Central memory CD8-positive, alpha-beta T cell (primary cell): ENCODE measurements at regions not wholly inside any gene's neighbourhood (a gene's known extent, or its start where the extent isn't known, plus 50 kb on each side); places are given as distances from the start of the nearest gene placed in this dataset.
"Not testable (repeated sequence)": the region's sequence is repeated elsewhere in the genome, so short reads cannot be mapped to it uniquely, and the experiment has no call there.

ENCODE experiments used
- ATAC-seq: fragments of 150-1000 bp; cut with Tn5 transposase; replicated peaks from 2 replicates; pipeline ENCODE4 v1.10.0; 2022; ENCODE audit warnings: mild to moderate bottlenecking, moderate FRiP score, moderate number of reproducible peaks; ENCODE audit not compliant: poor library complexity, severe bottlenecking; ENCODE audit errors: extremely low read depth
- DNase-seq, 2 donors: peaks; one replicate each; pipeline ENCODE4 v3.0.0; 2021; ENCODE audit warnings: low spot score in 2 of 2
- H3K27ac Mint-ChIP-seq: one replicate; pipeline ENCODE4 v1.8.0; 2022; ENCODE audit warnings: low read depth, mild to moderate bottlenecking, moderate library complexity, mixed read lengths
- H3K27me3 Mint-ChIP-seq: one replicate; pipeline ENCODE4 v1.8.0; 2022; ENCODE audit warnings: mixed read lengths
- H3K36me3 Mint-ChIP-seq: one replicate; pipeline ENCODE4 v1.8.0; 2022; ENCODE audit warnings: mild to moderate bottlenecking, moderate library complexity, mixed read lengths; ENCODE audit not compliant: insufficient read depth
- H3K4me1 Mint-ChIP-seq: one replicate; pipeline ENCODE4 v1.8.0; 2022; ENCODE audit warnings: mixed read lengths
- H3K4me3 Mint-ChIP-seq: one replicate; pipeline ENCODE4 v1.8.0; 2022; ENCODE audit warnings: mild to moderate bottlenecking, moderate library complexity, mixed read lengths
- H3K9me3 Mint-ChIP-seq: one replicate; pipeline ENCODE4 v1.8.0; 2022; ENCODE audit warnings: mixed read lengths

DNA sequence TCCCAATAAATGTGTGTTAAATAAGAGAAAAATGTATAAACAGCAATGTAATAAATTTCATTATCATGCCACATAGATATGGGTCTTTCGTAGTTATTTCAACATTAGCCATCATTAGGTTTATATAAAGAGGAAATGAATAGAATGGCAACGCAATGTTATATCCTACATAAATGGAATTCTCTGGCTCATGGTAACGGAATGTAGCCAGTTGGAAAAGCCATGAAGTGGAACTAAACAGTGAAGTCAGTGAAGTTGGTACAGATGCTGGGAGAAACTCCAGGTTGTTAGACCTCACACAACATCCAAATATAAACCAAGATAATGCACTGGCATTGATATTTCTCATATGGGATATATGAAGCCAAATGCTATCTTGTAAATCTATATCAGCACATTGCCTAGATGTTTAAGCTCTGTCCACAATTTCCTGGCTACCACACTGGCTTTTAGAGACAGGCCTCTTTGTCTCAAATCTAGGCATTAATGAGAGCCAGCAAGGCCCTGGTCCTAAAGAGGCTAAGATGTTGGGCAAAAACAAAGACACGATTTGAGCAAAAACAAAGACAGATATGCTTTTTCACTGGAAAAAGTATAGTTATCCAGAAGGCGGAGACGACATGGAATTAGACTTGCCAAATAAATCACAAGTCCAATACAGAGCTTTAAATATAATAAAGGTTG, 861.0 kb downstream of the RPS29 start:
- no peak for DNase-seq
- no peaks in the 10 kb centered on the region for H3K27me3 Mint-ChIP-seq
- no peaks in the 10 kb centered on the region for H3K9me3 Mint-ChIP-seq
- ATAC-seq: no peak
- H3K4me3 Mint-ChIP-seq: no peak overlapping the region
- no peaks in the 10 kb centered on the region for H3K36me3 Mint-ChIP-seq
- no peak overlapping the region for H3K27ac Mint-ChIP-seq
- no peaks in the 10 kb centered on the region for H3K4me1 Mint-ChIP-seq

DNA sequence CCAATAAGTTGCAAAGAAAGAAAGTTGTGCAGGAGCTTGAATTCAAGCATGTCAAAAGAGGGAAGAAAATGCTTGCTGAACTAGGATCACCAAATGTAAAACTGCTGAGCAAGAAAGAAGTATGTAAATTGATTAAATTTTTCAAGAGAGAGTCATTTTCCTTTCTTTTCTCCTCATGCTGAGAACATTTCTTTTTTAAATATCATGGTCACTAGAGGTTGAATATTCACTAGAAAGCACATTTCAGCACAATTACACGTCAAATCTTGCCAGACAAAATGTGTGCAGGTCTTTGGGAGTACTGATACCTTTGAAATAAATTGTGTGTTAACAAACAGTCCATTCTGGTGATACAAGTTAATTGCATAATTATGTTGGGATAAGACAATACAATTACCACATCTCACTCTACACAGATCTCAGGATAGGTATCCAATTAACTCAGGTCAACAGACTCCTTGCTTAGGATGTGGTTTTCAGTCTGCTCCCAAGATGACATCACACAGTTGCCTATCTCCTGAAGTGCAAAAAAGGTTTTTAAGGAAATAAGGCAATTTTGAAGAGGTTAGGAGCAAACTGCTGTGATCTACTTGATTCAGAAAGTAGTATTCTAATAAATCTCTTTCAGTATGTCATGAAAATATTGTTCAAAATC, 862.2 kb downstream of the RPS29 start:
- no peak overlapping the region for H3K27ac Mint-ChIP-seq

DNA sequence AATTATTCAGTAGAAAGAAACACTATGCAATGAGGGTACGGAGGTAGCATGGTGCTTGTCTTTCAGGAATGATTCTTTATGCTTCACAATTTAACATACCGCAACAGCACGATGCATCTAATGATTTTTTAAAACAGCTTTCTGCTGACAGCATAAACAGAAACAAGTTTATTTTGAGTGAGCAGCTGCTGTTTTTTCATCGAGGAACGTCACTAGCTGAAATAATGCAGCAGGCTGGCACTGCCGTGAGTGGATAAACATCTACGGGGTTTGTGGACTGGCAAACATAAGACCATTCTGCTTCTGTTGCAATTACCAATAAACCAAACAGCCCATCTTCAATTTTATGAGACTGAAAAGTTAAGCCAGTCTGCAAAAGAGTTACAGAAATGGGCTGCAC, 871.8 kb downstream of the RPS29 start:
- no peaks in the 10 kb centered on the region for H3K36me3 Mint-ChIP-seq
- H3K27ac Mint-ChIP-seq: no peak overlapping the region
- peaks cover 10% of the 10 kb centered on the region for H3K9me3 Mint-ChIP-seq
- no peaks in the 10 kb centered on the region for H3K4me1 Mint-ChIP-seq
- H3K4me3 Mint-ChIP-seq: no peak overlapping the region
- H3K27me3 Mint-ChIP-seq: no peaks in the 10 kb centered on the region
- ATAC-seq: no peak
- no peak for DNase-seq

More for the DNA sequence above, 862.2 kb downstream of the RPS29 start:
- DNase-seq (no peak), ATAC-seq (no peak)
- H3K4me1 Mint-ChIP-seq: no peaks in the 10 kb centered on the region
- H3K9me3 Mint-ChIP-seq: peaks cover 5% of the 10 kb centered on the region
- H3K36me3 Mint-ChIP-seq: no peaks in the 10 kb centered on the region
- H3K4me3 Mint-ChIP-seq: no peak overlapping the region
- no peaks in the 10 kb centered on the region for H3K27me3 Mint-ChIP-seq

DNA sequence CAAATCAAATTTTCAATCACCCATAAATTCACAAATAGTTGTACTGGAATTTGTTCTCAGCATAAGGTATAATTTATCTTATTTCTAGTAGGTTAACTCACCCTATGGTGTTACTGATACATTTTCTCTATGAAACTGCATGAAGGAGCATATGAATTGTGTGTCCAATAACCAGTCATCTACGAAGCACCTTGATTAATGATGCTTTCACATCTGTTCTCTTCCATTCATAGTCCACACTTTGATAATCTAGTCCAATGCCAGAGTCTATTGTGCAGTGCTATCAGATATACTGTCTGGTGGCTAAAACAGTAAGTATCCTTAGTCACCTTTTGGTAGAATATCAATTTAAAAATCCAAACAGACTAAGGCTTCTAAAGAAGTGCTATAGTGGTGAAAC, 876.0 kb downstream of the RPS29 start:
- H3K27ac Mint-ChIP-seq: no peak overlapping the region
- no peaks in the 10 kb centered on the region for H3K4me1 Mint-ChIP-seq
- H3K36me3 Mint-ChIP-seq: no peaks in the 10 kb centered on the region
- no peak overlapping the region for H3K4me3 Mint-ChIP-seq
- DNase-seq (no peak), ATAC-seq (no peak)
- H3K27me3 Mint-ChIP-seq: no peaks in the 10 kb centered on the region
- peaks cover 6% of the 10 kb centered on the region for H3K9me3 Mint-ChIP-seq

DNA sequence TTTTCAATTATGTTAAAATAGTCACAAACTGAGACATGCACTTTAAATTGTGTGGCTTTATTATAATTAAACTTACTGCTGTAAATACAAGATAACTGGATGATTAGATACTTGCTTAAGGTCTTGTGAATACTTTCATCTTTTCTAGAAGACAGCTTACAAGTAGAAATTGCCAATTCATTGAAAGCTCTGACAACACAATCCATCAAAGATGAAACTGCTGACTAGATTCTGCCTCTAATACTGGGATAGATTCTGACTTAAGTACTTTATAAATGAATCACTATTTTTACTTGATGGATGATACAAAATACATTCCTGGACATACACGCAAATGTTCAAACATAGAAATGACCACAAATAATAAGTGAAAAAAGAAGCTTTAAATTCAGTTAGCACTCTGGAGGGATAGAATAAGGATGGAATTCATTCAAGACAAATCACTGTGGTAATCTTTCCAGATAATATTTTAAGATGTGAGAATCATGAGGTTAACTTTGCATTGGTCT, 876.8 kb downstream of the RPS29 start:
- no peak for ATAC-seq
- H3K9me3 Mint-ChIP-seq: peaks cover 6% of the 10 kb centered on the region

DNA sequence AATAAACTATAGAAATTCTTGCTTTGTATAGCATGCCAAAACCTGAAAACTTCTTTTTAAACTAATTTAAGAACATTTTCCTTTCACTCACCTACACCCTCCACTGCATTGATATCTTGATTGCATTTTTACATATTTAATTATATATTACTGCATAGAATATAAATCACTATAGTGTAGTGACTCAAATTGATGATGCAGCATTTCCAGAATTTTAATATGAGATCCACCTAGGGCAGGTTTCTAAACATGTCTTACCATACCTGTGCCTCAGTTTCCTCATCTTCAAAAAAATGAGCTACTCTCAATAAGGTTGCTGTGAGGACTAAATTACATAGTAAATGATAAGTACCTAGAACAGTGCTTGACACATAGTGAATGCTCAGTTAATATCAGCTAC, 881.5 kb downstream of the RPS29 start:
- ATAC-seq: no peak
- no peak overlapping the region for H3K4me3 Mint-ChIP-seq
- no peaks in the 10 kb centered on the region for H3K4me1 Mint-ChIP-seq
- no peaks in the 10 kb centered on the region for H3K36me3 Mint-ChIP-seq
- H3K27ac Mint-ChIP-seq: no peak overlapping the region
- H3K27me3 Mint-ChIP-seq: no peaks in the 10 kb centered on the region
- H3K9me3 Mint-ChIP-seq: peaks cover 14% of the 10 kb centered on the region
- DNase-seq: no peak

More for the DNA sequence above, 876.8 kb downstream of the RPS29 start:
- H3K4me3 Mint-ChIP-seq: no peak overlapping the region
- DNase-seq: no peak
- H3K4me1 Mint-ChIP-seq: no peaks in the 10 kb centered on the region
- no peaks in the 10 kb centered on the region for H3K27me3 Mint-ChIP-seq
- H3K36me3 Mint-ChIP-seq: no peaks in the 10 kb centered on the region
- no peak overlapping the region for H3K27ac Mint-ChIP-seq

DNA sequence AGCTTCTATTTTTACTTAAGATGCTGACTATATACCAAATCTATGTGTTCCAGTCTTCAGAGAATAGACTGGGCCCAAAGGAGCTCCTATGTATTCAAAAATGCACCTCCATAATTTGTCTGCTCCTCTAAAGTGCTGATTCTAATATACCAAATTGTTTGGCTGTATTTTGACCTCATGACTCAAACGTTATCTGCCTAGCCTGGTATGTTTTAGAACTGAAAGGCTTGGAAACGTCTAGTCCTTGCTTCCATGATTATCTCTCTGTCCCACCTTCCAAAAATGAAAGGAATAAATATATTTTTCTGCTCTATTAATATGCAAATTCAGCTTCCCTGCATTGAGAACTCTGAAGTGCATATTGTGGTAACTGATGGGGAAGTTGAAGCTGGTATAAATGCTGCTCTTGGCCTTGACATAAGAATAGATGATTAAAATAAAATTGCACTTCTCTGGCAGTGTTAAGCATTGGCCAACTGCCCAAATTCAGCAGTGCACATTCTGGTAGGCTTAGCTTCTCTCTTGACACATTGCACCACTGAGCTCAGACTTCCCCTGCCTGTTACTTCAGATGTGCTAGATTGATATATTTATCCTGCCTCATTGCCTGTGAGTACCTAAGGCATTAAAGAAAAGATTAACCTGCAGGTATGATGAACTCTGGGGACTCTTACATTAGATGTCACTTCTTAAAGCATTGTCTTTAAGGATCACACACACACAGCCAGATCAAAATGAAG, 882.3 kb downstream of the RPS29 start:
- no peak overlapping the region for H3K27ac Mint-ChIP-seq
- no peak for ATAC-seq
- no peaks in the 10 kb centered on the region for H3K27me3 Mint-ChIP-seq
- H3K4me3 Mint-ChIP-seq: no peak overlapping the region
- H3K36me3 Mint-ChIP-seq: no peaks in the 10 kb centered on the region
- H3K4me1 Mint-ChIP-seq: no peaks in the 10 kb centered on the region
- DNase-seq: no peak
- peaks cover 21% of the 10 kb centered on the region for H3K9me3 Mint-ChIP-seq

DNA sequence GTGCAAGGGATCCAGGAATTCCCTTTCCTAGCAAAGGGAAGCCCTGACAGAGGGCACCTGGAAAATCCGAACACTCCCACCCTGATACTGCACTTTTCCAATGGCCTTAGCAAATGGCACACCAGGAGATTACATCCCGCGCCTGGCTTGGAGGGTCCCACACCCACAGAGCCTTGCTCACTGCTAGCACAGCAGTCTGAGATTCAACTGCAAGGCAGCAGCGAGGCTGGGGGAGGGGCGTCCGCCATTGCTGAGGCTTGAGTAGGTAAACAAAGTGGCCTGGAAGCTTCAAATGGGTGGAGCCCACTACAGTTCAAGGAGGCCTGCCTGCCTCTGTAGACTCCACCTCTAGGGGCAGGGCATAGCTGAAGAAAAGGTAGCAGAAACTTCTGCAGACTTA, 888.8 kb downstream of the RPS29 start:
- H3K4me3 Mint-ChIP-seq: not testable (repeated sequence)

DNA sequence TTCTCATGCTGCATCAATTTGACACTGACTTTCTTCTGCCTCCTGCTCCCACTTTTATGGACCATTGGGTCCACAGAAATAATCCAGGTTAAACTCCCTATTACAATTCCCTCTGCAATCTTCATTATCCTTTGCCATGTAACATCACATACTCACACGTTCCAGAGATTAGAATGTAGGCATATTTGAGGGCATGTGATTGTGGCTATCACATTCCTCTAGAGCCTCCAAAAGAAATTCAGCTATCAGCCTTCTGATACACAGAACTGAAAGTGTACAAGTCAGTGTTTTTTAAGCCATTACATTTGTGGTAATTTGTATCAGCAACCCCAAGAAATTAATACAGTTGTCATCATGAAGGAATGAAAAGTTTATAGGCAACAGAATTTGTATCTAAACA, 892.4 kb downstream of the RPS29 start:
- DNase-seq: no peak
- Mint-ChIP-seq H3K27me3 (no peaks in the 10 kb centered on the region), H3K9me3 (peaks cover 24% of the 10 kb centered on the region), H3K27ac (no peak overlapping the region), H3K36me3 (no peaks in the 10 kb centered on the region), H3K4me1 (no peaks in the 10 kb centered on the region), H3K4me3 (no peak overlapping the region)
- no peak for ATAC-seq

More for the DNA sequence above, 888.8 kb downstream of the RPS29 start:
- H3K27ac Mint-ChIP-seq, DNase-seq, H3K4me1 Mint-ChIP-seq, H3K27me3 Mint-ChIP-seq, ATAC-seq, H3K36me3 Mint-ChIP-seq: not testable (repeated sequence)
- H3K9me3 Mint-ChIP-seq: peaks cover 34% of the 10 kb centered on the region

DNA sequence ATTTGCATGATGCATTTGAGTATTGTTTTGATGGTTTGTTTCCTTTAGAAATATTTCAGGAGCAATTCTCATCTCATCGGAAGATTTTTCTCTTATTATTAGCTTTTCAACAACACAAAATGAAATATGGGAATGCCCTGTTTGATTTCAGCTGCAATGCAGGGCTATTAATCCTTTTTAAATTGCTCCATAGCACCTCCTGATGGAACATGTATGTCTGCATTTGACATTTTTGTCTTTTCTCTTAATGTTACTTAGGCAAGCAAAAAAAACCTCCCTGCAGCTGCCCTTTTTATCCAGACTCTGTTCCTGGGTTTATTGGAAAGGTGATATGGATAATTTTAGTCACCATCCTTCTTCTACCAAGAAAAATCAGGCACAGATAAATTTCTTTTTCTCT, 895.8 kb downstream of the RPS29 start:
- H3K36me3 Mint-ChIP-seq: no peaks in the 10 kb centered on the region
- no peaks in the 10 kb centered on the region for H3K27me3 Mint-ChIP-seq
- H3K9me3 Mint-ChIP-seq: peaks cover 11% of the 10 kb centered on the region
- no peak overlapping the region for H3K4me3 Mint-ChIP-seq
- no peaks in the 10 kb centered on the region for H3K4me1 Mint-ChIP-seq
- no peak for DNase-seq
- no peak for ATAC-seq
- no peak overlapping the region for H3K27ac Mint-ChIP-seq

DNA sequence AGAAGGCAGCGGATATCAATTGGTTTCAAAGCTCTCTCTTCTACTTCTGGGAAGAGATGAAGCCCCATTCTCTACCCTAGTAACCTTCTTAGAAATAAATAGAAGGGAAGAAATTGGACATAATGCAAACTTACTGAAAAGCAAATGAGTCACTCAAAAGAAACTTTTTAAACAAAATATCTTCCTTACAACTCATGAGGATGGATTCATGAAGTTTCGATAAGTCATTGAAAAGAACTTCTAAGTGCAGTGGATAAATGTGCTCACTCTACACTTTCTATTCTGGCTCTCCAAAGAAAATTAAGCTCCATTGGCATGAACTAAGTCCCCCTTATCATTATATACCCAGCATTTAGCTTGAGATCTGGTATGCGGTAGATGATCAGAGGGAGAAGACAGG, 899.5 kb downstream of the RPS29 start:
- ATAC-seq: no peak
- H3K4me3 Mint-ChIP-seq: no peak overlapping the region

DNA sequence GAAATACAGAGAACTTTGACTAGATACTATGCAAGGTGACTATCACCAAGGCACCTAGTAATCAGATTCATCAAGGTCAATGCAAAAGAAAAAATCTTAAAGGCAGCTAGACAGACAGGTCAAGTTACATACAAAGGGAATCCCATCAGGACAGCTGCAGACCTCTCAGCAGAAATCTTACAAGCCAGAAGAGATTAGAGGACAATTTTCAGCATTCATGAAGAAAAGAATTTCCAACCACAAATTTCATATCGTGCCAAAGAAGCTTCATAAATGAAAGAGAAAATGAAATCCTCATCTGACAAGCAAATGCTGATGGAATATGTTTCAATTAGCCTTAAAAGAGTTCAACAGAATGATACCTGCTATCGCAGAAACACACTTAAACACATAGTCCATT, 913.7 kb downstream of the RPS29 start:
- Mint-ChIP-seq H3K4me3 (no peak overlapping the region), H3K27ac (no peak overlapping the region), H3K4me1 (no peaks in the 10 kb centered on the region), H3K27me3 (no peaks in the 10 kb centered on the region), H3K9me3 (peaks cover 29% of the 10 kb centered on the region), H3K36me3 (peaks cover 2% of the 10 kb centered on the region)
- DNase-seq (no peak), ATAC-seq (no peak)

More for the DNA sequence above, 899.5 kb downstream of the RPS29 start:
- Mint-ChIP-seq H3K9me3 (peaks cover 19% of the 10 kb centered on the region), H3K27ac (no peak overlapping the region), H3K27me3 (no peaks in the 10 kb centered on the region), H3K36me3 (no peaks in the 10 kb centered on the region), H3K4me1 (no peaks in the 10 kb centered on the region)
- no peak for DNase-seq

DNA sequence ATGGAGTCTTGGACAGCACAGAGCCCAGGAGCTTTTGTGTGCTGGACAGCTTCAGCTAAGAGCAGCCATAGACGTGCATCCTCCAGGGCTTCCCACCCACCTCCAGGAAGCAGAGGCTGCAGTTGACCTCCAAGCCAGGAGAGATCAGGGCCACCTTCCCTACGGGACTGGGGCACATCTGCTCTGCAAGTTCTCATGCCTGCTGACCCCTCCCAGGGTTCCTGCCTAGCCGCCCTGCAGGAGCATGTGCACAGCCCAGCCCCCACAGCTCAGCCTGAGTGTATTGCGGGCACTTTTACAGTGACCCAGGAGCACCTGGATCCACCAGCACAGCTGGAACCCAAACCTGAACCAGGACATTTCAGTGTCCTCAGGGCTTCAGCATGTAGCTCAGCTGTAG, 915.2 kb downstream of the RPS29 start:
- ATAC-seq: no peak
- no peak overlapping the region for H3K27ac Mint-ChIP-seq
- no peaks in the 10 kb centered on the region for H3K27me3 Mint-ChIP-seq
- no peak for DNase-seq
- H3K9me3 Mint-ChIP-seq: peaks cover 23% of the 10 kb centered on the region
- H3K4me3 Mint-ChIP-seq: no peak overlapping the region
- peaks cover 2% of the 10 kb centered on the region for H3K36me3 Mint-ChIP-seq
- no peaks in the 10 kb centered on the region for H3K4me1 Mint-ChIP-seq
